CD8-positive, alpha-beta memory T cell (primary cell): ENCODE measurements at regions not wholly inside any gene's neighbourhood (a gene's known extent, or its start where the extent isn't known, plus 50 kb on each side); places are given as distances from the start of the nearest gene placed in this dataset.

ENCODE experiments used
- CTCF ChIA-PET: fragments of 350-600 bp; sonication (Branson Sonifier 250); formaldehyde crosslinking; loops from one replicate; lab custom pipeline; 2021; ENCODE audit warnings: antibody characterized with exemption; lab: Charles Lee
- POLR2A ChIA-PET: fragments of 350-600 bp; sonication (Branson Sonifier 250); formaldehyde crosslinking; loops from one replicate; lab custom pipeline; 2021; ENCODE audit warnings: antibody characterized with exemption; lab: Charles Lee
- DNase-seq, 5 donors: peaks; one replicate each; pipeline versions ENCODE4 v3.0.0 to v3.0.0-alpha.2; 2020 to 2022; ENCODE audit warnings: mixed read lengths in 1 of 5
- H3K27ac ChIP-seq: one replicate; pipeline ENCODE4 v1.7.0; 2013; ENCODE audit warnings: low read depth, mild to moderate bottlenecking, low read length, moderate library complexity
- H3K27me3 ChIP-seq: 2 replicates; pipeline ENCODE4 v1.7.0; 2013; ENCODE audit warnings: low read length, mild to moderate bottlenecking; ENCODE audit not compliant: insufficient read depth, poor library complexity, severe bottlenecking
- H3K36me3 ChIP-seq: 2 replicates; pipeline ENCODE4 v1.7.0; 2013; ENCODE audit warnings: mild to moderate bottlenecking, low read length, moderate library complexity; ENCODE audit not compliant: insufficient read depth
- H3K4me1 ChIP-seq: 2 replicates; pipeline ENCODE4 v1.7.0; 2013; ENCODE audit warnings: mild to moderate bottlenecking, low read length, moderate library complexity; ENCODE audit not compliant: insufficient read depth
- H3K4me3 ChIP-seq: 2 replicates; pipeline ENCODE4 v1.7.0; 2013; ENCODE audit warnings: mild to moderate bottlenecking, low read length
- H3K9me3 ChIP-seq: 2 replicates; pipeline ENCODE4 v1.7.0; 2013; ENCODE audit warnings: mild to moderate bottlenecking, low read length
- H3K27ac Mint-ChIP-seq, 8 donors: one replicate each; pipeline ENCODE4 v1.8.0; 2020 to 2021; ENCODE audit warnings: mixed read lengths in 8 of 8, mild to moderate bottlenecking in 6 of 8, inconsistent platforms in 3 of 8, moderate library complexity in 3 of 8
- H3K27me3 Mint-ChIP-seq, 2 donors: one replicate each; pipeline ENCODE4 v1.8.0; 2020 to 2021; ENCODE audit warnings: mixed read lengths in 2 of 2, mild to moderate bottlenecking in 1 of 2, moderate library complexity in 1 of 2
- H3K36me3 Mint-ChIP-seq, 3 donors: one replicate each; pipeline ENCODE4 v1.8.0; 2020 to 2021; ENCODE audit warnings: mixed read lengths in 3 of 3, inconsistent platforms in 1 of 3, mild to moderate bottlenecking in 1 of 3
- H3K4me1 Mint-ChIP-seq, 3 donors: one replicate each; pipeline ENCODE4 v1.8.0; 2020 to 2021; ENCODE audit warnings: mixed read lengths in 3 of 3, inconsistent platforms in 1 of 3, mild to moderate bottlenecking in 1 of 3
- H3K4me3 Mint-ChIP-seq, 7 donors: one replicate each; pipeline ENCODE4 v1.8.0; 2020 to 2021; ENCODE audit warnings: mixed read lengths in 7 of 7, mild to moderate bottlenecking in 6 of 7, moderate library complexity in 4 of 7, inconsistent platforms in 2 of 7
- H3K9me3 Mint-ChIP-seq, 5 donors: one replicate each; pipeline ENCODE4 v1.8.0; 2020 to 2022; ENCODE audit warnings: mixed read lengths in 5 of 5, mild to moderate bottlenecking in 3 of 5, moderate library complexity in 2 of 5, inconsistent platforms in 1 of 5

GRCh38 chr18:60232541-60232940, 140.0 kb downstream of the MC4R start:
- no peak overlapping the region for H3K27ac Mint-ChIP-seq
- H3K4me3 Mint-ChIP-seq, result no peak overlapping the region
- DNase-seq, result no peak
- no peaks in the 10 kb centered on the region for H3K4me1 Mint-ChIP-seq
- Histone ChIP-seq H3K36me3 (no peaks in the 10 kb centered on the region), H3K27me3 (no peaks in the 10 kb centered on the region), H3K9me3 (no peaks in the 10 kb centered on the region), H3K4me3 (no peak overlapping the region), H3K4me1 (no peaks in the 10 kb centered on the region), H3K27ac (no peak overlapping the region)
- H3K36me3 Mint-ChIP-seq, result no peaks in the 10 kb centered on the region
- ChIA-PET CTCF (no interaction called here), POLR2A (no interaction called here)
- peaks cover 0 to 9% (median 0%) of the 10 kb centered on the region in 5 donors for H3K9me3 Mint-ChIP-seq
- H3K27me3 Mint-ChIP-seq, result no peaks in the 10 kb centered on the region

- H3K36me3 ChIP-seq, result no peaks in the 10 kb centered on the region
- H3K27ac ChIP-seq, result no peak overlapping the region
- Mint-ChIP-seq H3K36me3 (no peaks in the 10 kb centered on the region), H3K9me3 (peaks cover 0 to 32% (median 10%) of the 10 kb centered on the region in 5 donors), H3K27me3 (no peaks in the 10 kb centered on the region), H3K4me1 (no peaks in the 10 kb centered on the region), H3K4me3 (peak overlapping the region in 1 of 7 donors; percentile 37), H3K27ac (no peak overlapping the region)
- H3K27me3 ChIP-seq, result no peaks in the 10 kb centered on the region
- H3K4me1 ChIP-seq, result no peaks in the 10 kb centered on the region
- ChIA-PET POLR2A (no interaction called here), CTCF (no interaction called here)
- DNase-seq, result no peak
- H3K9me3 ChIP-seq, result no peaks in the 10 kb centered on the region
- H3K4me3 ChIP-seq, result no peak overlapping the region
These were observed 143.7 kb downstream of the MC4R start for GRCh38 chr18:60228609-60229595.

- no peaks in the 10 kb centered on the region for H3K36me3 ChIP-seq
- CTCF ChIA-PET, result no interaction called here
- Mint-ChIP-seq H3K9me3 (peaks cover 0 to 9% (median 5%) of the 10 kb centered on the region in 5 donors), H3K4me3 (no peak overlapping the region), H3K27ac (no peak overlapping the region), H3K27me3 (no peaks in the 10 kb centered on the region), H3K36me3 (no peaks in the 10 kb centered on the region), H3K4me1 (no peaks in the 10 kb centered on the region)
- POLR2A ChIA-PET, result no interaction called here
- no peaks in the 10 kb centered on the region for H3K9me3 ChIP-seq
- no peaks in the 10 kb centered on the region for H3K27me3 ChIP-seq
- H3K27ac ChIP-seq, result no peak overlapping the region
- DNase-seq, result no peak
- H3K4me3 ChIP-seq, result no peak overlapping the region
- H3K4me1 ChIP-seq, result no peaks in the 10 kb centered on the region
These were observed 157.1 kb downstream of the MC4R start for GRCh38 chr18:60215432-60215831.

- Histone ChIP-seq H3K36me3 (no peaks in the 10 kb centered on the region), H3K9me3 (no peaks in the 10 kb centered on the region), H3K4me1 (no peaks in the 10 kb centered on the region), H3K27ac (no peak overlapping the region), H3K27me3 (no peaks in the 10 kb centered on the region), H3K4me3 (no peak overlapping the region)
- DNase-seq, result no peak
- Mint-ChIP-seq H3K9me3 (peaks cover 0 to 11% (median 0%) of the 10 kb centered on the region in 5 donors), H3K36me3 (no peaks in the 10 kb centered on the region), H3K4me1 (no peaks in the 10 kb centered on the region), H3K27ac (no peak overlapping the region), H3K27me3 (no peaks in the 10 kb centered on the region), H3K4me3 (no peak overlapping the region)
- ChIA-PET CTCF (no interaction called here), POLR2A (no interaction called here)
These were observed 163.5 kb downstream of the MC4R start for GRCh38 chr18:60209042-60209441.

- Histone ChIP-seq H3K27me3 (no peaks in the 10 kb centered on the region), H3K9me3 (no peaks in the 10 kb centered on the region), H3K4me1 (no peaks in the 10 kb centered on the region), H3K27ac (no peak overlapping the region), H3K36me3 (no peaks in the 10 kb centered on the region), H3K4me3 (no peak overlapping the region)
- ChIA-PET POLR2A (no interaction called here), CTCF (no interaction called here)
- Mint-ChIP-seq H3K4me3 (no peak overlapping the region), H3K27ac (no peak overlapping the region), H3K36me3 (no peaks in the 10 kb centered on the region), H3K27me3 (peaks cover 0 to 2% of the 10 kb centered on the region in 2 donors), H3K9me3 (peaks cover 0 to 8% (median 0%) of the 10 kb centered on the region in 5 donors), H3K4me1 (no peaks in the 10 kb centered on the region)
- DNase-seq, result no peak
These were observed 169.9 kb downstream of the MC4R start for GRCh38 chr18:60202708-60203107.

- no peak overlapping the region for H3K27ac Mint-ChIP-seq
- no peaks in the 10 kb centered on the region for H3K27me3 ChIP-seq
- DNase-seq, result no peak
- H3K4me3 Mint-ChIP-seq, result no peak overlapping the region
- no peaks in the 10 kb centered on the region for H3K9me3 ChIP-seq
- H3K36me3 Mint-ChIP-seq, result no peaks in the 10 kb centered on the region
- H3K4me3 ChIP-seq, result no peak overlapping the region
- peaks cover 0 to 2% of the 10 kb centered on the region in 2 donors for H3K27me3 Mint-ChIP-seq
- H3K36me3 ChIP-seq, result no peaks in the 10 kb centered on the region
- ChIA-PET CTCF (no interaction called here), POLR2A (no interaction called here)
- H3K4me1 Mint-ChIP-seq, result no peaks in the 10 kb centered on the region
- peaks cover 0 to 8% (median 0%) of the 10 kb centered on the region in 5 donors for H3K9me3 Mint-ChIP-seq
- H3K4me1 ChIP-seq, result no peaks in the 10 kb centered on the region
- no peak overlapping the region for H3K27ac ChIP-seq
These were observed 172.0 kb downstream of the MC4R start for GRCh38 chr18:60200558-60200957.

GRCh38 chr18:60199505-60199904, 173.1 kb downstream of the MC4R start:
- CTCF ChIA-PET, result no interaction called here
- no peak overlapping the region for H3K27ac ChIP-seq
- no peaks in the 10 kb centered on the region for H3K4me1 ChIP-seq
- no peak for DNase-seq
- Mint-ChIP-seq H3K4me1 (no peaks in the 10 kb centered on the region), H3K36me3 (no peaks in the 10 kb centered on the region), H3K27me3 (peaks cover 0 to 2% of the 10 kb centered on the region in 2 donors), H3K27ac (no peak overlapping the region), H3K9me3 (peaks cover 0 to 4% (median 0%) of the 10 kb centered on the region in 5 donors), H3K4me3 (no peak overlapping the region)
- no peaks in the 10 kb centered on the region for H3K27me3 ChIP-seq
- H3K4me3 ChIP-seq, result no peak overlapping the region
- no peaks in the 10 kb centered on the region for H3K9me3 ChIP-seq
- no peaks in the 10 kb centered on the region for H3K36me3 ChIP-seq
- POLR2A ChIA-PET, result no interaction called here

- no peaks in the 10 kb centered on the region for H3K27me3 ChIP-seq
- Mint-ChIP-seq H3K4me1 (no peaks in the 10 kb centered on the region), H3K36me3 (no peaks in the 10 kb centered on the region), H3K27ac (no peak overlapping the region), H3K27me3 (peaks cover 0 to 2% of the 10 kb centered on the region in 2 donors), H3K9me3 (peaks cover 0 to 4% (median 0%) of the 10 kb centered on the region in 5 donors), H3K4me3 (no peak overlapping the region)
- ChIA-PET POLR2A (no interaction called here), CTCF (no interaction called here)
- H3K36me3 ChIP-seq, result no peaks in the 10 kb centered on the region
- H3K27ac ChIP-seq, result no peak overlapping the region
- no peak for DNase-seq
- H3K9me3 ChIP-seq, result no peaks in the 10 kb centered on the region
- H3K4me3 ChIP-seq, result no peak overlapping the region
- H3K4me1 ChIP-seq, result no peaks in the 10 kb centered on the region
These were observed 174.7 kb downstream of the MC4R start for GRCh38 chr18:60197671-60198462.
